GM12875 (cell line): ENCODE measurements at regions not wholly inside any gene's neighbourhood (a gene's known extent, or its start where the extent isn't known, plus 50 kb on each side); places are given as distances from the start of the nearest gene placed in this dataset.

Experiments
- H3K4me3 ChIP-seq: one replicate; pipeline ENCODE4 v1.5.1; 2011; ENCODE audit warnings: low read depth, low read length, control low read depth
- TF ChIP-seq, protein P1 (sequence below): IDR thresholded peaks from 2 replicates; pipeline ENCODE4 v1.5.1; 2011; ENCODE audit warnings: low read depth, mild to moderate bottlenecking, control low read depth, inconsistent platforms, low read length, moderate library complexity, borderline replicate concordance; ENCODE audit not compliant: insufficient read depth

DNA sequence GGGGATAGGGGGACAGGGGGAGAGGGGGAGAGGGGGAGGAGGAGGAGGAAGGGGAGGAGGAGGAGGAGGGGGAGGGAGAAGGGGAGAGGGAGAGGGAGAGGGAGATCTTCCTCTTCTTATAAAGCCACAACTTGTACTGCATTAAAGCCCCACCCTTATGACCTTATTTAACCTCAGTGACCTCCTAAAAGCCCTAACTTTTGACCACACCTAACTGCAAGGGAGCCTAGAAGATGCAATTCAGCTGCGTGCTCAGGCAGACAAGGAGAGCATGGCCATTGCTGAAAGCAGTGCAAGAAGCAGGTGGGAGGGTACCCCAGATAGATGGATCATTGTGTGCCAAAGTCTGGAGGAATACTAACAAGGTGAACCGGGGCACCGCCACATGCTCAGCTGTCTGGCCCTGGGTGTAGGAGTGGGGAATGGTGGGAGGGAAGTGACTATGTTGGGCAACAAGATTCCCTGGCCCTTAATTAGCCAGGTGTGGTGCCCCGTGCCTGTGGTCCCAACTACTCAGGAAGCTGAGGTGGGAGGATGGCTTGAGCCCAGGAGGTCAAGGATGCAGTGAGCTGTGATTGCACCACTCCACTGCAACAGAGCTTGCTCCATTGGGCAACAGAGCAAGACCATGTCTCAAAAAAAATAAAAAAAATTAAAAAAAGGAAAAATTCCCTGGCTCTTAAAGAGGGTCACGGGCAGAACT lies 125.4 kb upstream of the BOD1 start:
- H3K4me3 ChIP-seq = no peak overlapping the region
- TF ChIP-seq, protein P1, sequence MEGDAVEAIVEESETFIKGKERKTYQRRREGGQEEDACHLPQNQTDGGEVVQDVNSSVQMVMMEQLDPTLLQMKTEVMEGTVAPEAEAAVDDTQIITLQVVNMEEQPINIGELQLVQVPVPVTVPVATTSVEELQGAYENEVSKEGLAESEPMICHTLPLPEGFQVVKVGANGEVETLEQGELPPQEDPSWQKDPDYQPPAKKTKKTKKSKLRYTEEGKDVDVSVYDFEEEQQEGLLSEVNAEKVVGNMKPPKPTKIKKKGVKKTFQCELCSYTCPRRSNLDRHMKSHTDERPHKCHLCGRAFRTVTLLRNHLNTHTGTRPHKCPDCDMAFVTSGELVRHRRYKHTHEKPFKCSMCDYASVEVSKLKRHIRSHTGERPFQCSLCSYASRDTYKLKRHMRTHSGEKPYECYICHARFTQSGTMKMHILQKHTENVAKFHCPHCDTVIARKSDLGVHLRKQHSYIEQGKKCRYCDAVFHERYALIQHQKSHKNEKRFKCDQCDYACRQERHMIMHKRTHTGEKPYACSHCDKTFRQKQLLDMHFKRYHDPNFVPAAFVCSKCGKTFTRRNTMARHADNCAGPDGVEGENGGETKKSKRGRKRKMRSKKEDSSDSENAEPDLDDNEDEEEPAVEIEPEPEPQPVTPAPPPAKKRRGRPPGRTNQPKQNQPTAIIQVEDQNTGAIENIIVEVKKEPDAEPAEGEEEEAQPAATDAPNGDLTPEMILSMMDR = no peak

DNA sequence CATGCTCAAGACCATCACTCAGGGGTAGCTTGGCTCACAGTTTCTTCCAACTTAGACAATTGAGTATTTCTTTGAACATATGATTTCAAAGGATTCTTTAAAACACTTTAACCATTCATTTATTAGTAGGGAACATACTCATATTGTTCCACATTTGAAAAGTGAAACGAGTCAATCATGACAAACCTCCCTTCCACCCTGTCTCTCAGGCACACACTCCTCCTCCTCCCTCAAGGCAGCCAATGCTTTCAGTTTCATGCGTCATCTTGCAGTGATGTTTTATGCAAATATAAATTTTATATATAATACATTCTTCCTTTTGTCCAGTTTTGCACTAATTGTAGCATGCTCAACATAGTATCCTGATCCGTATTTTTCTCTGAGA lies 126.0 kb upstream of the BOD1 start:
- H3K4me3 ChIP-seq = no peak overlapping the region
- TF ChIP-seq, protein P1 = no peak

DNA sequence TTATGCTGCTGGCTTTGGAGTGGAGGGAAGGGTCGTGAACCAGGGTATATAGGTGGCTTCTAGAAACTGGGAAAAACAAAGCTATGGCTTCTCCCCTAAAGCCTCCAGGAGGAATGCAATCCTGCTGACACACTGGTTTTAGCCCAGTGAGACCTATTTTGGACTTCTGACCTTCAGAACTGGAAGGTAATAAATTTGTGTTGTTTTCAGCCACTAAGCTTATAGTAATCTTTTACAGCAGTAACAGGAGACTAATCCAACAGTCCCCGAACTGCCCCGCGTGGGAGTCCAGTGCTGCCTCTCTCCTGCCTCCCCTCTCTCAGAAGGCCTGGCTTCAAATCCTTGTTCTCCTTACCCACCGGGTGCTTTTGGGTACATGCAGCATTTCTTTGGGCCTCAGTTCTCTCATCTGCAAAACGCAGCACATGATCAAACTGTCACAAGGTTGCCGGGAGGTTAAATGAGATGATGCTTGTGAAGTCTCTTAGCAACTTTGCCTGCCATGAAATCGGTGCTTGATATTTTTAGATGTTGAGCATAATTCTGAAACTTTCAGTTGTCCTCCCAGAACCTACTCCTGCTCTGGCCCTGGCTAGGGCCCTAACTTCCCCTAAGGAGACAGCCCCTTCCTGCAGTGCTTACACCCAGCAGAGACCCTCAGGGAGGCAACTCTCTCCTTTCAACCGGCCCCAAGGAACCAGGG lies 127.3 kb upstream of the BOD1 start:
- TF ChIP-seq, protein P1 = no peak
- H3K4me3 ChIP-seq = no peak overlapping the region

DNA sequence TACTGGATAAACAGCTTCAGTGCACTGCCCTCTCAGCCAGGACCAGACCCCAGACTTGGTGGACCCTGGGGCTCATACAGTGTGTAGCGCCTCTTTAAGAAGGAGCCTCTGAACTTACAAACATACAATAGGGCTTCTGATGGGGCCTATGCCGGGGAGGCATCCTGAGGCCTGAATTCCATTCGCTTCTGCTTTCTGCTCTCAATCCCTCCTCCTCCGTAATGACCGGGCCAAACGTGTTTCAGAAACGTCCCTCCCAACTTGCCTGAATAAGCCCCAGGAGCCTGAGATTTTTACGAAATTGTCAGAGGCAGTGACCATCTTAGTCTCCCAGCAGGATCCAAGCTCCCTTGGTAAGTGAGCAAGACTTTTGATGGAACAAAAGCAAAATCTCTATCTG lies 128.1 kb upstream of the BOD1 start:
- no peak overlapping the region for H3K4me3 ChIP-seq
- TF ChIP-seq, protein P1 = no peak

DNA sequence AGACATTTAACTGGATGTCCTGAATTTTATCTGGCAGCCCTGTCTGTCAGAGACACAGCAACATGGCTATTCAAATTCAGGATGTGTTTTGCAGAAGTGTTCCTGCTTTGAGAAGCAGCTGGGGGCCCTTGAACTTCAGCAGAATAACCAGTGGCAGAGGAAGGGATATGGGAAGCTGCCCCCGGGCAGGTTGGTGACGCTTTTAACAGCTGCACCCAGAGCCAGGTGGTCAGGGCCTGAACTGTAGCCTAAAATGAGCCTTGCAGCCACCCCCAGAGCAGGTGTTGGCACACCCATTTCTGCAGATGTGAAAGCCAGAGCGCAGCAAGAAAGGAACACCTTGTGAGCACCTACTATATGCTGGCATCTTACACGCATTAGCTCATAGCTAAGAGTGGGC lies 128.7 kb upstream of the BOD1 start:
- H3K4me3 ChIP-seq = no peak overlapping the region
- TF ChIP-seq, protein P1 = no peak

DNA sequence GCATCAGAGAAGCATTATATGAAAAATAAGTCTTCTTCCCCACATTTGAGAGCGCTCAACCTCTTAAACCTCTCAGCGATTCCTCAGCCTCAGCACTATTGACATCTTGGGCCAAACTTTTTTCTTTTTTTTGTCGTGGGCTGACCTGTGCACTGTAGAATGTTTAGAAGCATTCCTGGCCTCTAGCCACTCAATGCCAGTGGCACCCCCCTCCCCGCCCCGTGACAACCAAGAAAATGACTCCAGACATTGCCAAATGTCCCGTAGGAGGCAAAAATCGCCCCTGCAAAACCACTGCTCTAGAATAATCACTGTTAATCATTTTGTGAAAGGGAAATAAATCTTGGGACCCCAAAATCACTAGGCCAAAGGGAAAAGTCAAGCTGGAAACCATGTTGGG lies 129.1 kb upstream of the BOD1 start:
- TF ChIP-seq, protein P1 = no peak

More for the DNA sequence above, 129.1 kb upstream of the BOD1 start:
- H3K4me3 ChIP-seq = no peak overlapping the region
